Activated T-cell treated with anti-CD3 and anti-CD28 coated beads for 48 hours (primary cell): ENCODE measurements at regions not wholly inside any gene's neighbourhood (a gene's known extent, or its start where the extent isn't known, plus 50 kb on each side); places are given as distances from the start of the nearest gene placed in this dataset.

Source experiments
- DNase-seq: peaks from one replicate; pipeline ENCODE4 v3.0.0-alpha.2; 2020; ENCODE audit warnings: low read depth

DNA sequence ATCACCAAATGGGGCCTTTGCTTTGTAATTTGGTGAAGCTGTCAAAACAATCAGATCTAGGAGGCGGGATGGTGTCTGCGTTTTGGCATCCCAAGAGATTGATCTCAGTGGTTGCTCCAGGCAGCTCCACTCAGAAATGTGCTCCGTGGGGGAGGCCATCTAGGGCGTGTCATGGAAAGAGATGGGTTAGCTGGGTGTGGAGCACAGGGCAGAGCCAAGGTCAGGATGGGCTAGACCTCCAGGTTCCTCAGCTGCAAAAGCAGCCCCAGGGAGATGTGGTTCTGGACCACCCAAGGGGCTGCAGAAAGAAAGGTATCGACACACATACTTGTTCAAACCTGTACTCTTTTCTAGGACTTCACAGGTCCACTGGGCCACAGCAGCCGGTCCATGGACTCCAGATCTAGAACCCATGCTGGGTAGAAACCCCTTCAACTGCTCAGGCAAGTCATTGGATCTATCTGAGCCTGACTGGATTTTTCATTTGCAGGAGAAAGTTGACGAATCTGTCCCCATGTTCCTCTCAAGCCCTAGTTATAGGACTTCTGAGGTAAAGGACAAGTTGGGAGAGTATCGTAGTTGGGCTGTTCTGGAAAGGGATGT, 270.2 kb upstream of the RPL38 start:
- no peak for DNase-seq

DNA sequence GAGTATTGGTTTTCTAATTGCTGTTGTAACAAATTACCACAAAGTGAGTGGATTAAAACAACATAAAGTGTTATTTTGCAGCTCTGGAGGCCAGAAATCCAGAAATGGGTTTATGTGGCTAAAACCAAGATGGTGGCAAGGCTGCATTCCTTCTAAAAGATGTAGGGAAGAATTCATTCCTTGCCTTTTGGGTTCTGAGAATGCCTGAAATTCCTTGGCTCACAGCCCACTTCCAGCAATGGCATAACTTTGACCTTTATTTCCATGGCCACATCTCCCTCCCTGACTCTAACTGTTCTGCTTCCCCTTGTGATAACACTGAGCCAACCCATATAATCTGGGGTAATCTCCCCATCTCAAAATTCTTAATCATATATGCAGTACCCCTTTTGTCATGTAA, 269.6 kb upstream of the RPL38 start:
- no peak for DNase-seq

DNA sequence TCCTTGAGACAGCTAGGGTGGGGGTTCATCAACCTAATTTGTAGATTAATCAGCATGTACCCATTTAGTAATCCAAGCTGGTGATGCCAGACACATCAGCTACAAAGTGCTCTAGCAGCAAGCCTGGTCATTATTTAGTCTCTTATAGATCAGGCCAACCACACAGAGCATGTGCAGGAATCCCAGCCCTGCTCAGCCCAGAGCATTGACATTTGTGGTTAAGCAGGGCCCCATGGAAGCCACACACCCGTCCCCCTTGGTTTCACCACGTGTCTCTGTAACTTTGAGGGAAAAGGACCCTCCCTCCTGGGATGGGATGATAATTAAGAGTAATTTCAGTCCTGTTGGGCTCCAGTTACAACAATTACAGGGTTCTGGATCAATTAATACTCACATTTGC, 268.8 kb upstream of the RPL38 start:
- no peak for DNase-seq

DNA sequence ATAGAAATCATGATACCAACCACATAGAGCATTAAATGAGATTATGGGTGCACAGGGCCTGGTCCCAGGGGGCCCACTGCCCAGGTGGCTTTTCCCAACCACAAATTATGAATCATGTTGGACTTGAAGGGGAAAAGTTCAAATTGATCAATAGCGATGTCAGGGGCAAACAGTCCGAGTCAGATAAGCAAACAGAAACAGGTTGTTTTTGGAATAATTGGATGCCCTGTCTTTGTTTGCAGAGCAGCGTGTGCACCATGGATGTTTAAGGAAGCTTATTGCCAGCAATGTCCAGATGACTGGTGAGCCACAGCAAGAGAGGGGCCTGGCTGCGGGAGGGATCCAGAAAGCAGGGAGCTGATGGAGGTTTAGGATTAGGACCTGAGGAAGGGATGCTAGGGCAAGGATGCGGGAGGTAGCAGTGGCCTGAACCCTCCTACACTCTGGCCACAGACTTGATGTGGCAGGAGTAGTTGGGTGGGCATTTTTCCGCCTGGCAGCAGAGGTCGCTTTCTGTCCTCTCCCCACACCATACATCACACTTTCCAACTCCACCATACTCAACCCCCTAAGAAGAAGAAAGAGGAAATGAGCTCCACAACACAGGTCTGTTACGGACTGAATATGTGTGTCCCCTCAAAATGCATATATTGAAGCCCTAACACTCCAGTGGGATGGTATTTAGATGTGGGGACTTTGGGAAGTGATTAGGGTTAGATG, 266.4 kb upstream of the RPL38 start:
- DNase-seq = no peak

DNA sequence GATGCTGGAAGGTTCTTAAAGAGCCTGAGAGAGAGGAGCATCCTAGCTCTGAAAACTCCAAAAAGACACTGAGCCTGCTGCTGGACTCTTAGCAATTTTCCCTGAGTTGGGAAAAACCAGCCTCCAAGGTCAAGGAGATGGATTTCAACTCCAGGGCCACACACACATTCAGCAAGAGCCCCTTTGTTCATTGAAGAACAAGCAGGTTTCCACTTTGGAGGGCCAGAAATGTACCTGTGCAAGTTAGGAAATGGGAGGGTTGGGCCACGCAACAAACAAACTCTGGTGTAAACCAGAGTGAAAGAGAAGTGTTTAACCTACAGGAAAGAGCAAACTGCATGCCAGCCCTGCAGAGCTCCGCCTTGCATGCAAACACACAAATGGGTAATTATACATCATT, 264.8 kb upstream of the RPL38 start:
- no peak for DNase-seq

DNA sequence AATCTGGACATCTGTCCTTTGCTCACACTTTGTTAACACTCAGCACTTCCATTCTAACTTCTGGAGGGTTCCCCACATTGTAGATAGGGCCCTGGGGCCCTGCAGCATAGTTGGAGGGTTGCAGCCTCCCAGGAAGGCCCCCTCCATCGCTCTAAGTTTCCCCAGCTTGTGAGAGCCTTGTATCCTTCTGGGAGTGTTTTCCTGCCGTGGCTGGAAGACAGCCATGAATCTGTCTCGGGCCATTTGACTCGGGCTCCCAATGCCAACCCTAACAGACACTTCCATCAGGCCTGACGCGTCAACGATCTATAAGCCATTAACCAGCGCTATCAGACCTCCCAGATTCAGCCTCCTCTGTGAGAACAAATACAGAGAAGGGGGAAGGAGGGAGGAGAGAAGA, 263.7 kb upstream of the RPL38 start:
- no peak for DNase-seq

DNA sequence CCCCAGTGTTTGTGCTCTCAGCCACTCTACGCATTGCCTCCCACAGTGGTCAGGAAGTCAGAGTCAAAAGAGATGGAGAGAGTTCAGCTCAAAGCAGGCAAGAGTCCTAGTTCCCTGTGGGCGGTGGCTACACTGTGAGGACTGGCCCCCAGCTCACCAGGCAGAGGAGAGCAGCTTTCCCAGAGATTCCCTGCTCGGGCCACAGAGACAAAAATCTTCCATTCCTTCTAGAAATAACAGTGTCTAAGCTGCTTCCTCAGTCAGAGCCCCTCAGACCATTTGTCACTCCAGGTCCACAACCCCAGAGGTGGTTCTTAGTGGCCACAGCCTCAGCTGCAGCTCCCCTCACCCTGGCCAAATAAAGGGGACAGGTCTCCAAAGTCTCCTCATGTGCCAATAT, 263.0 kb upstream of the RPL38 start:
- DNase-seq = no peak

DNA sequence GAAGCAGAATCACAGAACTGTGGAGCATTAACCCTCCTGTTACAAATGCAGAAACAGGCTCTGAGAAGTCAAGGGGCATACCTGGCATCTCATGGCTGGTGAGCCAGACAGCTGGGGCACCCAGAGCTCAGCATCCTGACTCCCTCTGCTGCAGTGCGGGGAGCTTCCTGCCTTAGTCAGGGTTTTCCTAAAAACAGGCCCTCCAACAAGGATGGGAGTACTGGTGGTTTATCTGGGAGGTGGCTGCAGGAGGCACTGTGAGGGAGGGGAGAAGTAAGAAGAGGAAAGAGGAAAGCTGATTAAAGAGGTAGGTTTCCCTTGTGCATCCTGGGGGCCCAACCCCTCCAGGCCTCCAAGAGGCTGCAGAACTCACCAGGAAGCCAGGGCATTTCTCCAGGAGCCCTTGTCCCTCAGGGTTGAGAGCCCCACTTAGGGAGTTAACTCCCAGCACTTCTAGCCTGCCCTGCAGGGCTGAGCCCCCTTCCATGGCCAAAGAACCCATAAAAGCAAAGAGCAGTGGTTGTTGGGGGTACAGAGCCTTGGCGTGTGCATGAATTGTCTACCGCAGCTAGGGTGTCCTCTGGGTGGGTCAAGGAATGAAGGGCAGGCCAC, 261.5 kb upstream of the RPL38 start:
- DNase-seq = no peak

DNA sequence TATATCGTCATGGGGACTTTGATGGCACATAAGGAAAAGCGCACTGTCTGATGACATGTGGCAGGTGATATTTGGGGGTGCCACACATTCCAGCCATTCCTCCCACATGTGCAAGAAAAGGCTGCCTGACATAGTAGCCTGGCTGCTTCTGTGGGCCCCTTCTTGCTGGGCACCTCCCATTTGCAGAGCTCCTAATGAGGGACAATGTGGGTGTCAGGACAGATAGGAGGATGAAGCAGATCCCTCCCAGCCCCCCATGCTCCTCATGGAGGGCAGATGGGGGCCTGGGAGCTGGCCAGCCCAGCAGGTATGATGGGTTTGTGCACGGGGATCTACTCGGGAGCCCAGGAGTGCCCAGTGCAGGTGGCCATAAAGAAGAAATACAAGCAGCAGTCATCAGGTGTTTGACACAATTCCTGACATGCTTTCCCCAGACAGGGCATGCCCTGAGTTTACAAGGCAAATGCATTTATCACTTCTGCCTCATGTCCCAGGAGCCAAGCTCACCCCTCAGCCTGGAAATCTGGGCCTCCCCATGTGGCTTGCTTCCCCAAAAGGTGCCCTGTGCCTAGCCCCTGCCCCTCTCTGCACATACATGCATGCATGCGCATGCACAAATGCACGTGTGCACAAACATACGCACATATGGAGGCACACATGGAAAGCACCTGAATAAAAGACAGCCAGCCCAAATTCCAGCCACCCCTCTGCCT, 260.6 kb upstream of the RPL38 start:
- DNase-seq = no peak

DNA sequence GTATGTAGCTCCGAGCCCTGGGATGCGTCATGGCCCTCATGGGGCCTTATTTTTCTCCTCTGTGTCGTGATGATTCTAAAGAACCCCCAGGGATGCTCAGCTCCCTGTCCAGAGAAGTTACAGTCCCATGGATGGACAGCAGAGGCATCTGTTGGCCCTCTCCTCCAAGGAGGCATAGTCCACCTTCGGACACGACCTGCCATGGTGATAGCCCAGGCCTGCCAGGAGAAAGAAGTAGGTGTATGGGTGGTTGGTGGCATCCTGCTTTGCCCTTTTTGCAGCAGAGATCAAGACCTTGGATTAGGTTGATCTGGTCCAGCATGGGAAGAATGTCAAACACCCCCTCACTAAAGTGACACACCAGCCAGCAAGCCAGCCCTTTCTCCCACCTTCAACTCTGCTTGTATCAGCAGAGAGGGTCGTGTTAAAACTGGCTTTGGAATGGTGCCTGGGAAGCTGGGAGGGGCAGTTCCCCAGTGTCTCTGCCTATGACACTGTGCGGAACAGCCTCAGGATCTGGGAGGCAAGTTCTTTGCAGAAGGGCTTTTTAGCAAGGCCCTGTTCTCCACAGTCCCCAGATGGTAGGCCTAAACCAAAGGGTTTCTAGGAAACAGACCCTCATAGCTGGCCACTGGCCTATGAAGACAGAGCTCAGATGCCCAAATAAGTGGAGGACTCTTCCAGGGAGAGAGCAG, 259.9 kb upstream of the RPL38 start:
- DNase-seq = no peak

DNA sequence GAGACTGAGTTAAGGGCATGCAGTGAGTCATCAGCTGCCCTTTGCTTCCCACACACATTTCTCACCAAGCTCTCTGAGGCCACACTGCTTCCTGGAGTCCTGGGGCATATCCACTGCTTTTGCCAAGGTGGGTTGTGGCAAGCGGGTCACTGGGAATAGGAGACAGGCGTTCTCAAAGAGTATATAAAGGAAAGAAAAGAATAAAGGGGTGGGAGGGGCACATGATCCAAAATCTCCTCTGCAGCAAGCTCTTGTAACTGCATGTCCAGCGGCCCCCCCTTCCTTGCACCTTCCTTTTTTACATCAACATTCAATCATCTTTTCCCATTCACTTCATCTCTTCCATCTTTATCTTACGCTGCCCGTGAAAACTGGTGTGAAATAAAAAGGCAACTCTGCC, 259.1 kb upstream of the RPL38 start:
- DNase-seq = no peak

DNA sequence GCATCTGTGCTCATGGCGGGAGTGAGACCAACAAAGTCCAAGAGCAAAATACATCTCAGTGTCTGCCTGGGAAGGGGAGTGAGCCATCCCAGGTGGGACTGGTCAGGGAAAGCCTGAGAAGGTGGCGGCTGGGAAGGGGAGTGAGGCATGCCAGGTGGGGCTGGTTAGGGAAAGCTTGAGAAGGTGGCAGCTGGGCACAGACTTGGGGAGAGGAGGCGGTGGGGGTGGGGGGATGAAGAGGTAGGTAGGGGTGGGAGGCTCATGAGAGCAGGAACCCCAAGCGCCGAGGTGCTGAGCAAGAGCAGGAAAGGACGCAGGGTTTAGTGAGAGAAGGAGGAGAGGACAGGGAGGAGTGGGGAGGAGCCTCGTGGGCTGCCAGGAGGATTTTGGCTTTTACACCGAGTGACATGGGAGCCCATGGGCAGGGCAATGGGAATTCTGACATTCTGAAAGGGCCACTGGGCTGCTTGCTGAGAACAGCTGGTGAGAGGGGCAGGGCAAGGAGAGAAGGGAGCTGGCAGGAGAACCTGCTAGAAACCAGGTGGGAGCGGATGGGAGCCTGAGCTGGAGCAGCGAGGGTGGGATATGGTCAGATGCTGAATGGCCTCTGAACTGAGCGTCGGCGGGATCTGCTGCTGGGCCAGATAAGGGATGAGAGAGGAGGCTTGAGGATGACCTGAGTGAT, 256.1 kb upstream of the RPL38 start:
- DNase-seq = no peak

DNA sequence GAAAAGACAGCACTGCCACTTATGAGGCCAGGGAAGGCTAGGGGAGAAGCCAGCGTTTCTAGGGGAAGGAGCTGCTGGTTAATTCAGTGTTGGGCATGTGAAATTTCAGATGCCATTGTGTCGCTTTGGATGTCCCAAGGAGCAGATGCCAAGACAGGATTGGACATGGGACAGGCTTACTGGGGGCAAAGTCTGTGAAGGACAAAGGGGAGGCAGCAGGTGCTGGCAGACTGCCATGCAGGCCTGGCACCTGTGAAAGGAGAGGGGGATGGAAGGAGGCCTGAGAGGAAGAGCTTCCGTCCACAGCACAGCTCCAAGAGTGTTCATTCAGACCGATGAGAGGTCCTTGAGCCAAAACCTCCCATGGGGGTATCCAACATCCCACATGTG, 255.5 kb upstream of the RPL38 start:
- no peak for DNase-seq

DNA sequence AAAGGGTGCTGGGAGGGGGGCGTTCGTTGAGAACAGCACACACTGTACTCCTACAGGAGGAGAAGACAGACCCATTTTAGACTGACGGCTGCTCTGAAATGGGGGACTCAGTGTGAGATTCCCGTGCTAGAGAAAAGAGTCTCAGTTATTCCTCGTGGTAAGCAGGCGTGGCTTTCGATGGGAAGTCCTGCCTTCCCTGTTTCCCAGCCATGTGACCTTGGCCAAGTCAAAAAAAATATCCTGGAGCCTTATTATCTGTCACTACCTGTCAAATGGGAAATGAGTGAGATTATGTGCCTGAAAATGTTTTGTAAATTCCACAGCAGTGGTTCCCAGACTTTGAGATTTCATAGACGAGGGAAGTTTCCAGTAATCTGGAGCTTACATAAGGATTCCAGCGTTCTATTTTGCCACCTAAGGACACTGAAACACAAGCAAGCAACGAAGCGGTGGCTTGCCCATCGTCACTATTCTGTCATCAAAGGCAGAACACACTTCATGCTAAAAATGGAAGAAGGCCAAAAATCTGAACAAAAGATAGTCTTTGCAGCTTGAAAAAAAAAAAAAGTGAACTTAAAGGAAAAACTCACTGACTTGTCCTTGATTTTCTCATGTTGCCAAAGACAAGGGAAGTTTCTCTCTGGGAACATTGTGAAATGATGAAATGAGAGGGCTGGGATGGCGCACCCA, 253.4 kb upstream of the RPL38 start:
- no peak for DNase-seq

DNA sequence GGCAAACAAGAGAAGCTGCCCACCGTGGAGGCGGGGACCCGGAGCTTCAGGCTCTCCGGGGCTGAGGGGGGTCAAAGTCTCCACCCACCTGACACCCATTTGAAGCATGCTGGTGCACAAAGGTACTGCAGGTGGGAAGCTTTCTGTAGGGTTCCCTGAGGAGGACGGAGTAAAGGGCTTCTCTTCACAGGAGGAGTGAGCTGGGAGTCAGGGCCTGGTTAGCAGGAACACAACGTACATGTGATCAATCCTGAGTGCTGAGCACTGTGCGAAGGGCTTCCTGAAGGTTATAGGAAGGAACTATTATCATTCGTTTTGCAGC, 252.9 kb upstream of the RPL38 start:
- no peak for DNase-seq

DNA sequence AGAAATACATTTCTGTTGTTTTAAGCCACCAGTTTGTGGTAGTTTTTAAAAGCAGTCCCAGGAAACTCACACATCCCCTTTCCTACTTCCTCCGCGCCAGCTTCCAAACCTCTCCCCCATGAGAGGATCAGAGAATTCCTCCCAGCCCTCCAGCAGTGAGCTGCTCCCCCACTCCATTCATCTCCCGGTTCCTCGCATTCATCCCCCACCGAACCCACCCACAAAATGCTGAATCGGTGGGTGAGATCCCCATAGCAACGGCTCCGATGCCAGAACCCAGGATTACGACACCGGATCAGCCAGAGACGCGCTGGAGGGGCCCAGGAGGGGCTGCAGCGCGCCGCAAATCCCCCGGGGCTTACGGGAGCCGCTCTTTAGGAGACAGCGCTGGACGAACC, 251.4 kb upstream of the RPL38 start:
- DNase-seq = no peak

DNA sequence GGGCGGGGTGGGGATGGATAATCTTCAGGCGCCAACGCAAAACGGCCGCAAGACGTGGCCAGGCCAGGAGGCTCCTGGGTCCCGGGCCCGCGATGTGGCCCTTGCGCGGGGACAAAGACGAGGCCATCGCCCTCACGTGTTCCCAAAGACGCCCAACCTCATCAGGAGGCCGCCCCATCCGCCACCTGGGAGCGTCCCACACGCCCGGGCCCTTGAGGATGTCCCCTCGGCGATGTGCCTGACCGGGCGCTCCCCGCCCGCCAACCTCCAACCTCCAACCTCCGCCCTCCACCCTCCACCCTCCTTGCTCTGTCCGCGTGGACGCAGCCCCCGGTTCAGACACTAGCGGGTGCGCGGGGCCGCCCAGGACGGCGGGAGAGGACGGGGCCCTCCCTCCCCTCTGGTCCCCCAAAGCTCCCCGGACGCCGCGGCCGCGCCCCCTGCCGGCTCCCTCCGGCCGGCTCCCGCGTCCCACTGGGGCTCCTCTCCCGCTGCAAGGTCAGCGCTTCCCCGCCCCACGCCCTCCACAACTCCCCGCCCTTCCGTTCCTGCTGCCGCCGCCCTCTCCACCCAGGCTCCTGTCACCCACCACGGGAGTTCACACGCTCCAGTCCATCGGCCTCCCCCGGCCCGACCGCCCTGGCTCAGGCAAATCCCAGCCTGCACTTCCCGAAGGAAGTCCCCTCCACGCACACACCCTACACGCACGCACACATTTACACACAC, 250.8 kb upstream of the RPL38 start:
- peak; percentile 34 for DNase-seq

DNA sequence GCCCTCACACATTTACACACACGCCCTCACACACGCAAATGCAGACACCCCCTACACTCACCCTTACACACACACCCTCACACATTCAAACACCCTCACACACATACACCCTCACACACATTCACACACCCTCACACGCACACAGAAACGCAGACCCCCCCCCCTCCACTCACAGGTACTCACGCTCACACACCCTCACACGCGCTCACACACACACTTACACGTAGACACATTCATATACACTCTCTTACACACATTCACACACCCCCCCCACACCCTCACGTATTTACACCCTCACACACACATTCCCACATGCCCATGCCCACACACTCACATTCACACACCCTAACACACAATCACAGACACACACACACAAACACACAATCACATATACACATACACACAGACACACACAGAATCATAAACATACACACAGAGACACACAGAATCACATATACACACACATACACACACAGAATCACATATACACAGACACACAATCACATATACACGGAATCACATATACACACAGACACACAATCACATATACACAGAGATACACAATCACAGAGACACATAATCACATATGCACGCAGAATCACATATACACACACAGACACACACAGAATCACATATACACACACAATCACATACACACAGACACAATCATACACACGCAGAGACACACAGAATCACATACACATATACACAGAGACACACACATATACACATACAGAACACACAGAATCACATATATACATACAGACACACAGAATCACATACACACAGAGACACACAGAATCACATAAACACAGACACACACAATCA, 250.1 kb upstream of the RPL38 start:
- no peak for DNase-seq

DNA sequence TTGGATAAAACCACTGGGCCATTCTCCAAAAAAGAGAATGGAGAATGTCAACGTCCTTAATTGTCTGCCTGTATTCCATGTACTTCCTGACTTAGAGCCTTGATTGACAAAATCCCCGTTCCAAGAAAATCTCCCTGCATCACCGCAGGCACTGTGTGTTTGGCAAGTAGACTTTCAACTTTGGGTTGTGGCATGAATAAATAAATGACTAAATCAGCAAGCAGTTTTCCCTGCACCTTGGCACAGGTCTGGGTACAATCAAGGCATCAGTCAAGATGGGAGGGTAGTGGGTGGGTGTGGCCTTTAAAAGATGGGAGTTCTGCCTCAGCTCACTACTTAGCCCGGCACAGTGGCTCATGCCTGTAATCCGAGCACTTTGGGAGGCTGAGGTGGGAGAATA, 248.5 kb upstream of the RPL38 start:
- DNase-seq = no peak

DNA sequence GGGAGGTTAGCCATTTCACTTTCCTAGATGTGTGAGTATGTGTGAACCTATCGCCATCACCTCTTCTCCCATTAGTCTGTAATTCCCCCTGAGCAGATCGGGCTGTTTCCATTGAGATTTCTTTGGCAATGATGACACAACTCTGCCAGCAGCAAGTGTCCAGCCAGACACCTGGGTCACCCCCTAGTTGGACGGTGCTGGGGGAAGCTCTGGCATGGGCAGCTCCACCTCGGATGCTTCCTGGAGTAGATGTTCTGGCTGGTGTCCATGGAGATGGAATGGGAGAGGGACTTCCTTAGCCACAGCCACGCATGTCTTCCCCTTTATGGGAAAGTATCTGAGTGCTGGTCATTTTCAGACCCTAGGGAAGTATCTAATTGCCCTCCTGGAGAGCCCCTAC, 247.9 kb upstream of the RPL38 start:
- no peak for DNase-seq
